Mammary epithelial cell (primary cell): ENCODE measurements at regions not wholly inside any gene's neighbourhood (a gene's known extent, or its start where the extent isn't known, plus 50 kb on each side); places are given as distances from the start of the nearest gene placed in this dataset.

Experiments used
- CTCF ChIP-seq, 2 donors: IDR thresholded peaks in 1 of 2; conservative IDR thresholded peaks in 1 of 2; 2 replicates each; pipeline ENCODE4 v1.5.1; 2011 to 2012; ENCODE audit warnings: inconsistent platforms in 2 of 2, low read length in 2 of 2, mild to moderate bottlenecking in 2 of 2, control low read depth in 1 of 2, low read depth in 1 of 2; ENCODE audit not compliant: insufficient read depth in 1 of 2; ENCODE audit errors: extremely low read depth in 1 of 2
- EZH2 ChIP-seq: IDR thresholded peaks from 2 replicates; pipeline ENCODE4 v1.6.1; 2012; ENCODE audit warnings: low read length, inconsistent platforms, borderline replicate concordance

DNA sequence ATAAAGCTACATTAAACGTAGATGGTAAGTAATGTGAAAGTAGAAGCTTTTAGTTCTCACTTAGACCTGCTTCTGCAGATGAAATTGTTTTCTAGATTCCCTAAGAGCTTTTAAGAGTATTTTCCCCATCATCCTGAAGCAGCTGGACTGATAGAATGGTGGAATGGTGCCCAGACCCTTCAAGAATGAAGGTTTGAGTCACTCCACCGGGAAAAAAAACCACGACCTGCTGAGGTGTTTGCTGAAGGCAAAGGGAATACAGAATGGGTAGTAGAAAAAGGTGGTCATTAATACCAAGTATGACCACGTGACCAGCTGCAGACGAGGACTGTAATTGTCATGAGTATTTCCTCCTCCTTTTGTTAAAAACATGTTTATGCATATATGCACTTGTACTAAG, 79.2 kb upstream of the PTPRZ1 start:
- TF ChIP-seq CTCF (conservative IDR thresholded peaks at IDR 0.05 in 1 of 2, IDR thresholded peaks at IDR 0.05 in 1 of 2; ENCODE audit: extremely low read depth in 1 of 2, insufficient read depth in 1 of 2, low read depth in 1 of 2, low read length in 2 of 2) (no peak), EZH2 (no peak)
